Karpas-422 (cell line): ENCODE measurements at regions not wholly inside any gene's neighbourhood (a gene's known extent, or its start where the extent isn't known, plus 50 kb on each side); places are given as distances from the start of the nearest gene placed in this dataset.
"Not testable (repeated sequence)": the region's sequence is repeated elsewhere in the genome, so short reads cannot be mapped to it uniquely, and the experiment has no call there.

ENCODE experiments used
- DNase-seq: peaks from one replicate; pipeline ENCODE4 v3.0.0-alpha.2; 2015
- H2AFZ ChIP-seq: fragments of 200-600 bp; sonication (generic); 2 replicates; pipeline ENCODE4 v1.6.1; 2014; ENCODE audit warnings: antibody characterized with exemption, low read length, mixed read lengths
- H3K27ac ChIP-seq: fragments of 200-600 bp; sonication (generic); 2 replicates; pipeline ENCODE4 v1.5.1; 2014; ENCODE audit warnings: mild to moderate bottlenecking, low read length, moderate library complexity
- H3K27me3 ChIP-seq: fragments of 200-600 bp; sonication (generic); 2 replicates; pipeline ENCODE4 v1.6.1; 2014; ENCODE audit warnings: low read length, mixed read lengths
- H3K36me3 ChIP-seq: fragments of 200-600 bp; sonication (generic); 2 replicates; pipeline ENCODE4 v1.6.1; 2014; ENCODE audit warnings: low read length, mixed read lengths; ENCODE audit not compliant: insufficient read depth
- H3K4me1 ChIP-seq: fragments of 200-600 bp; sonication (generic); 2 replicates; pipeline ENCODE4 v1.6.1; 2014; ENCODE audit warnings: mild to moderate bottlenecking, low read length, mixed read lengths
- H3K4me2 ChIP-seq: fragments of 200-600 bp; sonication (generic); 2 replicates; pipeline ENCODE4 v1.6.1; 2014; ENCODE audit warnings: low read length, low read depth, mild to moderate bottlenecking; ENCODE audit not compliant: poor library complexity, severe bottlenecking
- H3K4me3 ChIP-seq: fragments of 200-600 bp; sonication (generic); 2 replicates; pipeline ENCODE4 v1.5.1; 2014; ENCODE audit warnings: mild to moderate bottlenecking, antibody characterized with exemption, low read length, mixed read lengths
- H3K79me2 ChIP-seq: fragments of 200-600 bp; sonication (generic); 2 replicates; pipeline ENCODE4 v1.6.1; 2014; ENCODE audit warnings: mild to moderate bottlenecking, low read length, mixed read lengths
- H3K9ac ChIP-seq: fragments of 200-600 bp; sonication (generic); 2 replicates; pipeline ENCODE4 v1.6.0; 2014; ENCODE audit warnings: low read length
- H3K9me2 ChIP-seq: fragments of 200-600 bp; sonication (generic), shearing (Covaris generic); replicated peaks from 2 replicates; pipeline ENCODE4 v1.6.0; 2014; ENCODE audit warnings: mild to moderate bottlenecking, low read length, moderate library complexity; ENCODE audit not compliant: insufficient read depth
- H3K9me3 ChIP-seq: fragments of 300-700, 200-600 bp; sonication (generic); 2 replicates; pipeline ENCODE4 v1.6.1; 2014; ENCODE audit warnings: low read length, mixed read lengths
- H4K20me1 ChIP-seq: fragments of 200-600 bp; sonication (generic); 2 replicates; pipeline ENCODE4 v1.6.1; 2014; ENCODE audit warnings: mild to moderate bottlenecking, antibody characterized with exemption, low read length, low read depth; ENCODE audit not compliant: insufficient read depth

GRCh38 chr14:49114161-49114893, 471.9 kb downstream of the RPS29 start:
- DNase-seq = peak; percentile 34
- H3K79me2 ChIP-seq = no peaks in the 10 kb centered on the region
- H3K36me3 ChIP-seq = no peaks in the 10 kb centered on the region
- H3K4me2 ChIP-seq = no peak overlapping the region
- no peak overlapping the region for H3K4me3 ChIP-seq
- H3K27me3 ChIP-seq = no peaks in the 10 kb centered on the region
- no peaks in the 10 kb centered on the region for H3K9me3 ChIP-seq
- H2AFZ ChIP-seq = no peak overlapping the region
- no peak overlapping the region for H3K9ac ChIP-seq
- H3K4me1 ChIP-seq = no peaks in the 10 kb centered on the region
- H4K20me1 ChIP-seq = no peaks in the 10 kb centered on the region
- H3K9me2 ChIP-seq = no peaks in the 10 kb centered on the region
- no peak overlapping the region for H3K27ac ChIP-seq

GRCh38 chr14:49106741-49107667, 479.2 kb downstream of the RPS29 start:
- no peak for DNase-seq
- H3K27ac ChIP-seq = no peak overlapping the region

GRCh38 chr14:49105956-49106355, 480.2 kb downstream of the RPS29 start:
- Histone ChIP-seq H3K4me3 (no peak overlapping the region), H3K27ac (no peak overlapping the region), H3K9me3 (peaks cover 4% of the 10 kb centered on the region), H3K4me2 (no peak overlapping the region), H3K27me3 (no peaks in the 10 kb centered on the region), H3K9ac (no peak overlapping the region), H3K36me3 (no peaks in the 10 kb centered on the region), H3K79me2 (no peaks in the 10 kb centered on the region), H3K9me2 (no peaks in the 10 kb centered on the region; the same call in 1 of the 2 replicates), H4K20me1 (no peaks in the 10 kb centered on the region), H3K4me1 (no peaks in the 10 kb centered on the region), H2AFZ (no peak overlapping the region)
- no peak for DNase-seq

More at GRCh38 chr14:49106741-49107667, 479.2 kb downstream of the RPS29 start:
- no peaks in the 10 kb centered on the region for H3K79me2 ChIP-seq
- no peak overlapping the region for H3K4me3 ChIP-seq
- no peak overlapping the region for H3K4me2 ChIP-seq
- no peaks in the 10 kb centered on the region for H3K27me3 ChIP-seq
- no peak overlapping the region for H3K9ac ChIP-seq
- H3K36me3 ChIP-seq = no peaks in the 10 kb centered on the region
- H4K20me1 ChIP-seq = no peaks in the 10 kb centered on the region
- H2AFZ ChIP-seq = no peak overlapping the region
- H3K9me2 ChIP-seq = no peaks in the 10 kb centered on the region; the same call in 1 of the 2 replicates
- no peaks in the 10 kb centered on the region for H3K4me1 ChIP-seq
- H3K9me3 ChIP-seq = peaks cover 4% of the 10 kb centered on the region

- DNase-seq = no peak
- H3K36me3 ChIP-seq = no peaks in the 10 kb centered on the region
- no peaks in the 10 kb centered on the region for H3K27me3 ChIP-seq
- no peak overlapping the region for H3K4me3 ChIP-seq
- no peaks in the 10 kb centered on the region for H4K20me1 ChIP-seq
- peaks cover 4% of the 10 kb centered on the region for H3K9me3 ChIP-seq
- no peaks in the 10 kb centered on the region for H3K4me1 ChIP-seq
- H2AFZ ChIP-seq = no peak overlapping the region
- H3K79me2 ChIP-seq = no peaks in the 10 kb centered on the region
- H3K9me2 ChIP-seq = no peaks in the 10 kb centered on the region; the same call in 1 of the 2 replicates
- H3K9ac ChIP-seq = no peak overlapping the region
- H3K27ac ChIP-seq = no peak overlapping the region
- no peak overlapping the region for H3K4me2 ChIP-seq
These were observed 480.7 kb downstream of the RPS29 start for GRCh38 chr14:49105512-49105911.

- Histone ChIP-seq H3K4me2 (no peak overlapping the region), H3K9me2 (no peaks in the 10 kb centered on the region), H3K4me1 (no peaks in the 10 kb centered on the region), H3K4me3 (no peak overlapping the region), H3K27ac (no peak overlapping the region), H2AFZ (no peak overlapping the region), H3K27me3 (no peaks in the 10 kb centered on the region), H3K36me3 (no peaks in the 10 kb centered on the region), H3K9me3 (peaks cover 17% of the 10 kb centered on the region), H3K9ac (no peak overlapping the region), H3K79me2 (no peaks in the 10 kb centered on the region), H4K20me1 (no peaks in the 10 kb centered on the region)
- DNase-seq = no peak
These were observed 493.8 kb downstream of the RPS29 start for GRCh38 chr14:49092345-49092744.

GRCh38 chr14:49089107-49089506, 497.1 kb downstream of the RPS29 start:
- Histone ChIP-seq H3K79me2 (no peaks in the 10 kb centered on the region), H3K27me3 (no peaks in the 10 kb centered on the region), H3K4me2 (no peak overlapping the region), H3K36me3 (no peaks in the 10 kb centered on the region), H4K20me1 (no peaks in the 10 kb centered on the region), H3K9ac (no peak overlapping the region), H3K27ac (no peak overlapping the region), H3K9me2 (no peaks in the 10 kb centered on the region), H3K4me3 (no peak overlapping the region), H3K9me3 (peaks cover 20% of the 10 kb centered on the region), H2AFZ (no peak overlapping the region), H3K4me1 (no peaks in the 10 kb centered on the region)
- no peak for DNase-seq

- not testable (repeated sequence) for DNase-seq, H3K27me3 ChIP-seq, H3K27ac ChIP-seq, H3K4me1 ChIP-seq, H2AFZ ChIP-seq, H4K20me1 ChIP-seq, H3K4me2 ChIP-seq, H3K9me2 ChIP-seq, H3K36me3 ChIP-seq, H3K4me3 ChIP-seq, H3K79me2 ChIP-seq, H3K9ac ChIP-seq
- peaks cover 12% of the 10 kb centered on the region for H3K9me3 ChIP-seq
These were observed 512.9 kb downstream of the RPS29 start for GRCh38 chr14:49073292-49073691.

GRCh38 chr14:49058511-49058910, 527.7 kb downstream of the RPS29 start:
- Histone ChIP-seq H3K4me3 (no peak overlapping the region), H3K9ac (no peak overlapping the region), H3K36me3 (no peaks in the 10 kb centered on the region), H3K9me3 (peaks cover 4% of the 10 kb centered on the region; the same call in 1 of the 2 replicates), H4K20me1 (no peaks in the 10 kb centered on the region), H3K4me1 (no peaks in the 10 kb centered on the region), H3K9me2 (no peaks in the 10 kb centered on the region), H2AFZ (no peak overlapping the region), H3K4me2 (no peak overlapping the region), H3K27ac (no peak overlapping the region), H3K79me2 (no peaks in the 10 kb centered on the region), H3K27me3 (no peaks in the 10 kb centered on the region)
- no peak for DNase-seq
